Gastroesophageal sphincter (tissue), 4 donors: ENCODE measurements at regions not wholly inside any gene's neighbourhood (a gene's known extent, or its start where the extent isn't known, plus 50 kb on each side); places are given as distances from the start of the nearest gene placed in this dataset.

Experiments
- ATAC-seq: fragments of 150-250 bp; one replicate; pipeline ENCODE4 v1.9.1; 2016; ENCODE audit warnings: mild to moderate bottlenecking, moderate library complexity
- H3K27ac ChIP-seq, 4 donors: fragments of 200-600 bp; sonication (generic) in 3 of 4; 1 replicate in 3 of 4; 2 replicates in 1 of 4; pipeline ENCODE4 v1.5.1; 2016 to 2019
- H3K27me3 ChIP-seq: fragments of 200-600 bp; sonication (generic); one replicate; pipeline ENCODE4 v1.5.1; 2019
- H3K36me3 ChIP-seq, 2 donors: fragments of 200-600 bp; sonication (generic); one replicate each; pipeline ENCODE4 v1.5.1; 2019; ENCODE audit warnings: control low read depth in 1 of 2
- H3K4me1 ChIP-seq, 3 donors: fragments of 200-600 bp; sonication (generic); 1 replicate in 2 of 3; 2 replicates in 1 of 3; pipeline ENCODE4 v1.5.1; 2016 to 2019; ENCODE audit warnings: control low read depth in 2 of 3
- H3K4me3 ChIP-seq, 2 donors: fragments of 200-600 bp; sonication (generic); one replicate each; pipeline ENCODE4 v1.5.1; 2019; ENCODE audit warnings: mild to moderate bottlenecking in 1 of 2, moderate library complexity in 1 of 2
- H3K9me3 ChIP-seq, 3 donors: fragments of 200-600 bp; sonication (generic); one replicate each; pipeline ENCODE4 v1.5.1; 2017 to 2019; ENCODE audit warnings: control low read depth in 2 of 3
- CTCF ChIP-seq, 4 experiments: fragments of 200-600 bp in 2 of 4; fragments of 450-650 bp in 2 of 4; sonication (generic) in 1 of 4; IDR thresholded peaks; one replicate each; pipeline ENCODE4 v1.5.1; 2017 to 2019; ENCODE audit warnings: antibody characterized with exemption in 4 of 4, mild to moderate bottlenecking in 2 of 4, moderate library complexity in 2 of 4
- EP300 ChIP-seq: sonication (generic); formaldehyde crosslinking; IDR thresholded peaks from one replicate; pipeline ENCODE4 v1.6.1; 2017; ENCODE audit warnings: antibody characterized with exemption, mild to moderate bottlenecking
- POLR2A ChIP-seq, 2 donors: fragments of 450-650 bp; IDR thresholded peaks; one replicate each; pipeline ENCODE4 v1.6.1; 2017; ENCODE audit warnings: antibody characterized with exemption in 2 of 2, mild to moderate bottlenecking in 2 of 2, moderate library complexity in 1 of 2
- POLR2AphosphoS5 ChIP-seq: sonication (generic); formaldehyde crosslinking; IDR thresholded peaks from one replicate; pipeline ENCODE4 v1.6.1; 2017; ENCODE audit warnings: antibody characterized with exemption
- WGBS, 2 donors: methylation state at CpG; one replicate each; pipeline ENCODE4 v1.1.5; 2018; ENCODE audit warnings: low coverage in 1 of 2; 5-methylcytosine and 5-hydroxymethylcytosine counted together

GRCh38 chr14:83548061-83548839, 1981.7 kb upstream of the FLRT2 start:
- H3K9me3 ChIP-seq = no peaks in the 10 kb centered on the region
- peaks cover 0 to 3% (median 0%) of the 10 kb centered on the region in 3 donors for H3K4me1 ChIP-seq
- no peak overlapping the region for H3K27ac ChIP-seq
- no peaks in the 10 kb centered on the region for H3K36me3 ChIP-seq
- H3K4me3 ChIP-seq = no peak overlapping the region
- H3K27me3 ChIP-seq = no peaks in the 10 kb centered on the region
- no peak for ATAC-seq
- no peak for TF ChIP-seq POLR2A (IDR thresholded peaks at IDR 0.05)
- TF ChIP-seq EP300 = no peak
- no peak for TF ChIP-seq CTCF (IDR thresholded peaks at IDR 0.05)
- TF ChIP-seq POLR2AphosphoS5 = no peak
- WGBS, 2 donors = 29 to 50% methylated on average over 2 to 5 of the region's 5 CpGs

GRCh38 chr14:83556065-83556464, 1973.9 kb upstream of the FLRT2 start:
- Histone ChIP-seq H3K4me1 (no peaks in the 10 kb centered on the region), H3K9me3 (no peaks in the 10 kb centered on the region), H3K27me3 (no peaks in the 10 kb centered on the region), H3K27ac (no peak overlapping the region), H3K36me3 (no peaks in the 10 kb centered on the region), H3K4me3 (no peak overlapping the region)
- 48 to 80% methylated on average over 2 of the region's 2 CpGs for WGBS, 2 donors
- TF ChIP-seq POLR2AphosphoS5 = no peak
- no peak for TF ChIP-seq CTCF (IDR thresholded peaks at IDR 0.05)
- TF ChIP-seq EP300 = no peak
- no peak for TF ChIP-seq POLR2A (IDR thresholded peaks at IDR 0.05)
- no peak for ATAC-seq

GRCh38 chr14:83556746-83557453, 1973.0 kb upstream of the FLRT2 start:
- no peaks in the 10 kb centered on the region for H3K4me1 ChIP-seq
- H3K36me3 ChIP-seq = no peaks in the 10 kb centered on the region
- 89 to 93% methylated on average over 7 to 9 of the region's 9 CpGs for WGBS, 2 donors
- no peaks in the 10 kb centered on the region for H3K9me3 ChIP-seq
- H3K27ac ChIP-seq = no peak overlapping the region
- H3K27me3 ChIP-seq = no peaks in the 10 kb centered on the region
- TF ChIP-seq POLR2AphosphoS5 = no peak
- TF ChIP-seq CTCF (IDR thresholded peaks at IDR 0.05) = no peak
- TF ChIP-seq EP300 = no peak
- no peak for TF ChIP-seq POLR2A (IDR thresholded peaks at IDR 0.05)
- H3K4me3 ChIP-seq = no peak overlapping the region
- no peak for ATAC-seq

- no peak overlapping the region for H3K27ac ChIP-seq
- no peak overlapping the region for H3K4me3 ChIP-seq
- no peaks in the 10 kb centered on the region for H3K4me1 ChIP-seq
- TF ChIP-seq EP300 (no peak), POLR2AphosphoS5 (no peak), POLR2A (IDR thresholded peaks at IDR 0.05) (no peak), CTCF (IDR thresholded peaks at IDR 0.05) (no peak)
- ATAC-seq = no peak
- H3K9me3 ChIP-seq = no peaks in the 10 kb centered on the region
- no peaks in the 10 kb centered on the region for H3K27me3 ChIP-seq
- H3K36me3 ChIP-seq = no peaks in the 10 kb centered on the region
Observed at GRCh38 chr14:83558946-83559345, 1971.0 kb upstream of the FLRT2 start.

- Histone ChIP-seq H3K4me1 (no peaks in the 10 kb centered on the region), H3K27me3 (no peaks in the 10 kb centered on the region), H3K4me3 (no peak overlapping the region), H3K36me3 (no peaks in the 10 kb centered on the region), H3K9me3 (no peaks in the 10 kb centered on the region), H3K27ac (no peak overlapping the region)
- no peak for TF ChIP-seq EP300
- ATAC-seq = no peak
Observed at GRCh38 chr14:83559721-83560120, 1970.2 kb upstream of the FLRT2 start.
